ENCODE measurements at regions not wholly inside any gene's neighbourhood (a gene's known extent, or its start where the extent isn't known, plus 50 kb on each side); places are given as distances from the start of the nearest gene placed in this dataset.
"Not testable (repeated sequence)": the region's sequence is repeated elsewhere in the genome, so short reads cannot be mapped to it uniquely, and the experiment has no call there.

DNA sequence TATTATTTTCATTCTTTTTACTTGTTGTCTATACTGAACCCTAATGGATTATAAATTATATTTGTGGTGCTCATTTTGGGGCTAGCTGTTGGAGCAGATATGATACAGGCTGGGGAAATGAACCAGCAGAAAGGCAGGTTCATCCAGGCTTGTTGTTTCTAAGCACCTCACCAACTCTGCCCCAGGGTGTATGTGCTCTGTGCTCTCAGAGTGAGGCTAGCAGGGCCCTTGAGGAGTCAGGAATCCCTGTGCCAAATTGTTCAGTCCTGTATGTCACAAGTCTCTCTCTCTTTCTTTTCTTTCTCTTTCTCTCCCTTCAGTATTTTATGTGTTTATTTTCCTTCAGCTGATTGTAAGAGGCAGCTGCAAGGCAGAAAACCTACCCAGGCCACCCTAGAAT lies 181.1 kb upstream of the DPP10 start:
- DNase-seq (ENCODE audit: low spot score) = no peak

DNA sequence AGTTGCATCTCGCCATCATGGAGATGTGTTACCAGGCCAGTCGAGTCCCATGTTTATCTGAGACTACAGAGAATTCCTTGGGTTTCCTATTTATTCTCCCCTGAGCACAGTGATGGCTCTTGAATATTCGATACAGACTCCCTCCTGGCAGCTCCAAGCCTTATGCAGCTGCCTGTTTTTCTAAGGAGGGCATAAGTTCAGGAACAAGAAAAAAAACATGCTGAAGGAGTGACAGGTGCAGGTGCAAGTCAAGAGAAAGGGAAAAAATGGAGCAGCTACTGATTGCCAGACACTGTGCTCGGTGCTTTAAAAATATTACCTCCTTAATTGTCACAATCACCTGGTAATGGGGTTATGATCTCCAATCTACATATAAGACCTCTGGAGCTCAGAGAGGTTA lies 177.2 kb upstream of the DPP10 start:
- no peak for DNase-seq (ENCODE audit: low spot score)

DNA sequence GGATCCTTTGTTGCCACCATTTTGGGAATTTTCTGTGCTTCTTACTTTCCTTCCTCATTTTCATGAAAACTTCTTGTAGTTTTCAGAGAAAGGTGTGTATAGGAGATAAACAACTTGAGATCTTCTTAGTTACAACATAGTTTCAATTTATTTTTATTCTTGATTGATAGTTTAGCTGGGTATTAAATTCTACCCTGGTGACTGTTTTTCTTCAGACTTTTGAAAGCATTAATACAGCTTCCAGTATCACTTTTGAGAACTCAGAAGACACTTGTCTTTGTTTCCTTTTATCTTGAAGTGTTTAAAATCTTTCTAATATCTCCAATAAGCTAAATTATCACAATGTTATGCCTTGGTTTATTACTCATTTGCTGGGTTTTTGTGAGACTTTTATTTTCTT lies 167.5 kb upstream of the DPP10 start:
- no peak for DNase-seq (ENCODE audit: low spot score)

DNA sequence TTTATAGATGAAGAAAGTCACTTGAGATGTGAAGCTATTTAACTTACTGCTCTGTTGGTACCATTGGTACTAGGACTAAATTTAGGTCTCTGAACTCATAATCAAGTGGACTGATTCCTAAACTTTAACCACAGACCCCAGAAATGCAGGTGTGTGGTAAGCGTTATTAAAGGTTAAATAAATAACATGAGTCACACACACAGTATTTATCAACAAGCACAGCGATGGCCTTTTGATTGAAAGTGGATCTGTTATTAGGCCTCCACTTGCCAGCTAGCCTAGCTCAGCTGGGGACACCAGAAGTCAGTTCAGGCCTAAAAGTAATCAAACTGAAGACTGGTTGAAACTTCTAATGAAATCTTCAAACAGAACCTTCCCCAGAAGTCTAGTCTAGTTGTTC lies 161.3 kb upstream of the DPP10 start:
- no peak for DNase-seq (ENCODE audit: low spot score)

DNA sequence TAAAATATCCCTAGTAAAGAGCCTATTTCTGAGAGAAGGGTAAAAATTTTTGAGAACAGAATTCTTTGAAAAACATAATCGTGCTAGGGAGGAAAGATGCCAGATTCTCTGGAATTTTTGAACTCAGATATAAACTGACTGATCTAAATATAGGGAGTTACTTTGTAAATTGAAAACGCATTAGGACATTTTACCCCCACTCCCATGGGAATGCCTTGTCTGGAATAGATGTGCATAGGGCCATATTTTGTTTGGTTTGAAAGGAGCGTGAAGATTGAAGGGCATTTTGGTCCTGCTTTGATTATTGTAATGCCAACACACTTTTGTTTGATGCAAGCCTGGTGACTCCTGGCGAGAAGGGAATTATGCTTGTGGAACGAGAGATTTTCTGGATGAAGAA lies 158.7 kb upstream of the DPP10 start:
- DNase-seq (ENCODE audit: low spot score) = no peak

DNA sequence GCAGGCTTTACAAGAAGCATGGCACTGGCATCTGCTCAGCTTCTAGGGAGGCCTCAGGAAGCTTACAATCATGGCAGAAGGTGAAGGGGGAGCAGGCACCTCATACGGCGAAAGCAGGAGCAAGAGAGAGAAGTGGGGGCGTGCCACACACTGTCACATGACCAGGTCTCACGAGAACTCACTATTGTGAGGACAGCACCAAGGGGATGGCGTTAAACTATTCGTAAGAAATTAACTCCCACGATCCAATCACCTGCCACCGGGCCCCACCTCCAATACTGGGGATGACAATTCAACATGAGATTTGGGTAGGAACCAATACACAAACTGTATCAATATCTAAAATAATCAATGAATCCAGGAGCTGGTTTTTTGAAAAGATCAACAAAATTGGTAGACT lies 156.0 kb upstream of the DPP10 start:
- no peak for DNase-seq (ENCODE audit: low spot score)

DNA sequence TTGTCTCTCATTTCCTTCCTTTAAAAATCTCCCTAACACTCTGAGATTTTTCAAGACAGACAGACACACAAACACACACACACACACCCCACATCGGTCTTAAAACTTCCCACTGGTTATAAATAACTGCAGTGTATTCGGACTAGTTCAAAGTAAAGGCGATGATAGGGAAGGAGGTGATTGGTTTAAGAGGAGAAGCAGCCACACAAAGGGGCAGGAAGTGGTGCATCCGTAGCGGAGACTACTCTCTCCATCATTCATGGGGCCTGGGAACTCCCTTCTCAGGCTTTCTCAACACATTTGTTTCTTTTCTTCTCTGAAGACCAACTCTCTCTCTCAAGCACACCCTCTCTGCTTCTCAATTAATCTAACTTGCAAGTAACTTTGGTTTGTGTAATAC lies 149.1 kb upstream of the DPP10 start:
- DNase-seq (ENCODE audit: low spot score) = no peak

DNA sequence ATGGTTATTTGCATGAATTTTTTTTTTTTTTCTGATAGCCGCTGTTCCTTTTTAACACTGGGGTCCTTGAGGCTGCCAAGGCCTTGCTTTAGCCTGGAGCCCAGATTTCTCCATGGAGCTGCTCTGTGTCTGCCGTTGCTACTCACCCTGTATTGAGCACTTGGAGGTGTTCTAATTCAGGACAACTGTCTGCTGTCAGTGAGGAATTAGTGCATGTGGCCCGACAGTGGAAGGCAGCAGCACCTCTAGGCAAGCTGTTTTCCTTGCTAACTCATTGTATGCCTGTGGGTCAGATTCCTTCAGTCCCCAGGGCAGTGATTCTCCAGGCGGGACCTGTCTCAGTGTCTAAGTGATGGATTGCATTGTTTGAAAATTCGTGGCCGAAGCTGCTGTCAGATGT lies 147.7 kb upstream of the DPP10 start:
- no peak for DNase-seq (ENCODE audit: low spot score)

DNA sequence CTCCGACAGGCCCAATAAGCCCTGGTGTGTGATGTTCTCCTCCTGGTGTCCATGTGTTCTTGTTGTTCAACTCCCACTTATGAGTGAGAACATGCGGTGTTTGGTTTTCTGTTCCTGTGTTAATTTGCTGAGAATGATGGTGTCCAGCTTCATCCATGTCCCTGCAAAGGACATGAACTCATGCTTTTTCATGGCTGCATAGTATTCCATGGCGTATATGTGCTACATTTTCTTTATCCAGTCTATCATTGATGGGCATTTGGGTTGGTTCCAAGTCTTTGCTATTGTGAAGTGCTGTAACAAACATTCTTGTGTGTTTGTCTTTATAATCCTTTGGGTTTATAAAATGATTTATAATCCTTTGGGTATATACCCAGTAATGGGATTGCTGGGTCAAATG lies 142.1 kb upstream of the DPP10 start:
- DNase-seq (ENCODE audit: low spot score) = not testable (repeated sequence)

DNA sequence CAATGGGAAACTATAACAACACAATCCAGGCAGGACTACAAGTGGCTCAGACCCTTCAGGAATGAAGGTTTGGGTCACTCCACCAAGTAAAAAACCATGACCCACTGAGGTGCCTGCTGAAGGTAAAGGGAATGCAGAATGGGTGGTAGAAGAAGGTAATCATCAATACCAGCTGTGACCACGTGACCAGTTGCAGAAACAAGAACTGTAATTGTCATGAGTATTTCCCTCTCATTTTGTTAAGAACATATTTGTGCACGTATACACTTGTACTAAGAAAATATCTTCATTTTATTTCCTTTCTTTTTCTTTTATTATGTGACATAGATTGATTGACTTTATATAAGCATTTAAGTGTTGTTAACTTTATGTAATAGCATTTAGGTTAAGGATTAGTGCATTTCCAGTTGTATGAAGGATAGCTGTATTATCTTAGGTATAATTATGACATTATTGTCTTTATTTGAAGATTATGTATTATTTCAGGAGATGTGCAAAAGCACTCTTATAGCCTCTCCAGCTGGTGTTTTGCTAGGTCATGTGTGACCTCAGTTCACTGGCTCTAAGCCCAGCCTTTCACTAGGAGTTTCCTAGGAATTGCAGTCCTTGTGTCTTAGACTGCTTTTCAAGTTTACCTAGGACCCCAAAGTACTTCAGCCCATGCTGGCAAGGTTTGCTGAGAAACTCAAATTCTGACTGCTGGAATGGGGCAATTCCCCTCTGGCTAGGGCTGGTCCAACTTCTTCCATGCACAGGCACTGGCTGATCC lies 125.7 kb upstream of the DPP10 start:
- DNase-seq (ENCODE audit: low spot score) = no peak

DNA sequence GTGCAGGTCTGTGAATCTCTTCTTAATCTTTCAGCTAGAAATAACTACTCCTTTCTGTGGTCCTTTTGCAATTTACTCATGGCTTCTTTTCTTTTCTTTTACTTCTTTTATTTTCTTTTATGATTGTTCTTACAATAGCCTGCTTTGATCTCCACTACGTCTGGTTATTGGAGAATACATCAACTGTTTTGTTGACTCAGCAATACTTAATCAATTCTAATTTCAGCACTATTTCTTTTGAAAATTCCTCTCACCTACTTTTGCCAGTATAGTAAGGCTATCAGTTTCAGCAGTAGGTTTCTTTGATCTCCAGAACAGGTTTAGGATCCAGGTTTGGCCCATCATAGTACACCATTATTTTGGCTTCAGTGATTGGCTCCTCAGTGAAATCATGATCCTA lies 111.8 kb upstream of the DPP10 start:
- DNase-seq (ENCODE audit: low spot score) = no peak

DNA sequence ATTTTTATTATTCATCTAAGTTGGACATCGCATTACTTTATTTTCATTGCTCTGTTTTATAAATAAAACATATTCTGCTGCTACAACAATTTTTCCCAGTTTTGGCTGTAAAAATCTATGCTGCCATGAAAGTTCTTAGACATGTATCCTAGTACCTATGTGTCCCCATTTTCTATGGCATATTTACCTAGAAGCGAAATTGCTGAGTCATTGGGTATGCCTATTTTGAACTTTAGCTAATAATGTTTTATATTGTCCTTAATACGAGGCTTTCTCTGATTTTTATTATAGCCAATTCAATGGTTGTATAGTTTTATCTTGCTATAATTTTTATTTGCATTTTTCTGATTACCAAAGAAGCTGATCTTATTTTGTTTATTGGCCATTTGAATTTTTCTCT lies 110.5 kb upstream of the DPP10 start:
- no peak for DNase-seq (ENCODE audit: low spot score)

DNA sequence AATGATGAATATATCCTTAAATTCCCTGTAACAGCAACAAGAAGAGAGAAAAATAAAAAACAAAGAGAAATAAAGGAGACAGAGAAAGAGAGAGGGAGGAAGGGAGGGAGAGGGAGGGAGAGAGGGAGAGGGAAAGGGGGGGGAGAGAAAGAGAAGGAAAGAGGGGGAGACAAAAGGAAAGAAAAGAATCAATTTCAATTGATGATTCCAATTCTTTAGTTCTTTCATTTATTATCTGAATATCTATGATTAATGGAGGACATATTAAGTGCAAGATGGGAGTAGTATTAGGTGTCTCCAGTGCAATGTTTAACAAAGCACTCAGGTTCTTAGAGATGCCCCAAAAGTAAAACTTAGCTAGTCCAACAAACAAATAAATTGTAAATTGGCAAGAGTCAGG lies 97.2 kb upstream of the DPP10 start:
- no peak for DNase-seq (ENCODE audit: low spot score)

DNA sequence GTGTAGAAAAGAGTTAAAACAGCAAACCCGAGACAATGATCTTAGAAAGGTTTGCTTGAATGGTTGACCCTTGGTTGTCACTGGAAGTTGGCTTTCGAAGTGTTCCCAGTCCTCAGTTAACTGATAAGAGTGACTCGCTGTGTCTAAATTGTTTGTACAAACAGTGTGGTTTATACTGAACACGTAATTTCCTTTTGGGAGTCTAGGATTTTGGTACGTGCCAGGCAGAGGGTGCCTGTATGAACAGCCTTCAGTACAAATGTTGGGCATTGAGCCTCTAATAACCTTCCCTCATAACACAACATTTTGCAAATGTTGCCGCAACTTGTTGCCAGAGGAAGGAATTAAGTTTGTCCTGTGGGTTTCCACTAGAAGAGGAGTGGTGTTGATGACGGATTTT lies 95.8 kb upstream of the DPP10 start:
- DNase-seq (ENCODE audit: low spot score) = no peak

DNA sequence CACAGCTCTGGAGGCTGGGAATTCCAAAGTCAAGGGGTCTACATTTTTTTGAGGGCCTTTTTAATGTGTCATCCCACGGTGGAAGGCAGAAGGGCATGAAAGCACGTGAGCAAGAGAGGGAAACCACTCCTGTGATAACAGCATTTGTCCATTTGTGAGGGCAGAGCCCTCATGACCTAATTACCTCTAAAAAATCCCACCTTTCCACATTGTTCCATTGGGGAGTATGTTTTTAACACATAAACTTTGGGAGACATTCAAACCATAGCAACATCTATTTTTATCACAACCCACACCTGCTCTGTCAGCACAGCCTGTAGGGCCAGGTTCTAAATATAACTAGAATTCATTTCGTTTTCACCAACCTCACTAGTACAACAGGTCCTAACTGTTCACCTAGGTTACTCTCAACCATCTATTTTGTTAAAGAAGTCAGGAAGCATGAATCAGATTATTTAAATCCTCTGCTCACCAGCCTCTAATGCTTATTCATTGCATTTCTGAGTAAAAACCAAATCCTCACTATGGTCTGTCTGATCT lies 92.2 kb upstream of the DPP10 start:
- no peak for DNase-seq (ENCODE audit: low spot score)

DNA sequence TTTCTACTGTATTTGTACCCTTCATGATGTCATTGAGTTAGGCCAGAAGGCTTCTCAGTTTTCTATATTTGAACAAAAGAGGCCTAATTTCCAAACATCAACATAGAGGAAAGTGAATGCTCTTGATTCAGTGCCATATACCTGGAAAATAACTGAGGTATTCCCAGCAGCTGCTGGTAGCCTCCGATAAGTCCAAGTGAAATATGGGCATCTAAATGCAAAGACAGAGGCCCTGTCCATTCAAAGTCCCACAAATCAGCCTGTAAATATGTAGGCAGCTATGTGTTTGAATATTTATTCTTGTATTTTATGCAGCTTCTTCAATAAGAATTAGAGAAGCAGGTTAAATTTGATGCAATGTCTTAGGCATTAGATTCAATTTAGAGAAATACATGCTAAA lies 89.5 kb upstream of the DPP10 start:
- no peak for DNase-seq (ENCODE audit: low spot score)

DNA sequence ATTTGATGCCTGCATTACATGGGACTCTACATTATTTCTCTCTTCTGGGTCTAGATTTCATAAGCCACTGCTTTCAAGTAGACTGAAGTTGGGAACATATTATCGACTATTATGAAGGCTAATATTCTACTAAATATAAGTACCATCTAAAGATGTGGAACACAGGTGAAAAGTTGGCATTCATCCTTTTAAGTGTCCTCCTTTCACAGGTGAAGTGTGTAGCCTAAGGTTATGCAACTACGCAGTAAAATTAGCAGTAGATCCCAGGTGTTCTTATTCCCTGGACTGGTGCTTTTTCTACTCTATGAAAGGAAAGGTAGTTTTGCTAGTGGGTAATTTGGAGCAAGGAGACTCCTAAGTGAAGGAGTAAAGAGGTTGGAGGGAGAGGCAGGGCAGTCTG lies 88.2 kb upstream of the DPP10 start:
- DNase-seq (ENCODE audit: low spot score) = no peak

DNA sequence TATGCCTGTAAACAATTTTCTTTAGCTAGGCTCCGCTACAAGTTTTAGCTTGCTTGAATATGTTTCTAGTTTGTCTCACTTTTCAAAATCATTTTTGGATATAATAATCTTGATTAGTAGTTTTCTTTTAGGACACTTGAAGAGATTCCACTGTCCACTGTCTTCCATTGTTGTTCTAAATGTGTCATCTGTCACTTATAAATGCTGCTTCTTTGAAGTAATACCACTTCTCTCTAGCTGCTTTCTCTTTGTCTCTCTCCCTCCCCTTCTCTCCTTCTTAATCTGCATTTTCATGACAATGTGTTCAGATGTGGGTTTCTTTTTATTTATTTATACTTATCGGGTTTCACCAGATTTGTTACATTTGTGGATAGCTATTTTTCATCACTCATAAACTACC lies 73.7 kb upstream of the DPP10 start:
- DNase-seq (ENCODE audit: low spot score) = no peak

DNA sequence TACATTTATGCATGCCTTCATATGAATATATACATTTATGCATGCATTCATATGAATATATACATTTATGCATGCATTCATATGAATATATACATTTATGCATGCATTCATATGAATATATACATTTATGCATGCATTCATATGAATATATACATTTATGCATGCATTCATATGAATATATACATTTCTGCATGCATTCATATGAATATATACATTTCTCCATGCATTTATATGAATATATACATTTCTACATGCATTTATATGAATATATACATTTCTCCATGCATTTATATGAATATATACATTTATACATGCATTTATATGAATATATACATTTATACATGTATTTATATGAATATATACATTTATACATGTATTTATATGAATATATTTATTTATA lies 70.7 kb upstream of the DPP10 start:
- DNase-seq (ENCODE audit: low spot score) = not testable (repeated sequence)

DNA sequence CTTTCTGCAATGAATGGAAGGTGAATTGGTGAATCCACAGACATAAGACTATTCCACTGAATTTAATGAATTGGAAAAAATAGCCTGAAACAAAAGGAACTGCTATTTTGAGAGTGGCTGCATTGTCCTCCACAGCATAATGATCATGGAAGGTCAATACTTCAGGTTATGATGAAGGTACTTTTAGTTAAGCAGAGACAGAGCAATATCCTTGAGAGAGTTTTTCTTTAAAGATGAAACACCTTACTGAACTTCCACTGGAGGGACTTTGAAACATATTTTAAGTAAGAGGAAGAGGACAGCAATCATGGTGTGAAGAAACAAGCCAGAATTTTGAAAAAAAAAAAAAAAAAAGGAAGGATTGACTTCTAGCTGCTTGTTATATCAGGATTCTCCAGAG lies 68.8 kb upstream of the DPP10 start:
- DNase-seq (ENCODE audit: low spot score) = no peak

DNA sequence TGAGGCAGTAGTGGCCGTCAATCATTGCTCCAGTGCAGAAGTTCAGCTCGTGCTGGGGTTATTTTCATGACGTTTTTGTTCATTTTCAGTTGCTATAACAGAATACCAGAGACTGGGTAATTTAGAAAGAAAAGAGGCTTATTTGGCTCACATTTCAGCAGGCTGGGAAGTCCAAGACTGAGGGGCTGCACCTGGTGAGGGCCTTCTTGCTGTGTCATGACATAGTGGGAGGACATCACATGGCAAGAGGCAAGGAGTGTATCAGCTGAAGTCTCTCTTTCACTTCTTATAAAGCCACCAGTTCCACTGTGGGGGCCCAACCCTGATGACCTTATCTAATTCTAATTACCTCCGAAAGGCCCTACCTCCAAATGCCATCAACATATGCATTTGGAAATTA lies 58.0 kb upstream of the DPP10 start:
- DNase-seq (ENCODE audit: low spot score) = no peak

DNA sequence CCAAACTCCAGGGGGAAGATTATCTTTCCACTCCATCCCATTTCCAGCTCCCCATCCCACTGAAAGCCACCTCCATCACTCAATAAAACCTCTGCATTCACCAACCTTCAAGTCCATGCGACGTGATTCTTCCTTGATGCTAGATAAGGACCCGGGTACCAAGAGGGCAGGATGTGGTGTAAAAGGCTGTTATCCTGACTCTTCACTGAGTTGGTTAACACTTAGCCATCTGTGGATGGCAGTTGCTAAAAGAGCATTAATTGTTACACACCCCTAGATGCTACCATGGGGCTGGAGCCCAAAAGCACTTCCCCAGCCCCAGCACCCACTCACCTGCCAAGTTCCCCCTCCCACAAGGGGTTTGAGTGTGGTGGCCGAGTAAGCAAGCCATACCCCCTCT lies 53.4 kb upstream of the DPP10 start:
- no peak for DNase-seq (ENCODE audit: low spot score)
